NCI-H2227 treated with DMSO at 0.1 percent for 48 hours (cell line): ENCODE measurements at regions not wholly inside any gene's neighbourhood (a gene's known extent, or its start where the extent isn't known, plus 50 kb on each side); places are given as distances from the start of the nearest gene placed in this dataset.
"Not testable (repeated sequence)": the region's sequence is repeated elsewhere in the genome, so short reads cannot be mapped to it uniquely, and the experiment has no call there.

Source experiments
- DNase-seq: peaks from one replicate; lab custom pipeline; 2025; lab: John Stamatoyannopoulos, UW

GRCh38 chr7:65510187-65510538, 136.5 kb downstream of the ZNF92 start:
- not testable (repeated sequence) for DNase-seq

- not testable (repeated sequence) for DNase-seq
Measured at GRCh38 chr7:65519751-65520150, 146.1 kb downstream of the ZNF92 start.

GRCh38 chr7:65545465-65546161, 172.0 kb downstream of the ZNF92 start:
- not testable (repeated sequence) for DNase-seq

- not testable (repeated sequence) for DNase-seq
Measured at GRCh38 chr7:65549589-65550443, 176.2 kb downstream of the ZNF92 start.

GRCh38 chr7:65550444-65550809, 176.8 kb downstream of the ZNF92 start:
- DNase-seq: not testable (repeated sequence)

- not testable (repeated sequence) for DNase-seq
Measured at GRCh38 chr7:65551042-65551441, 177.4 kb downstream of the ZNF92 start.

- not testable (repeated sequence) for DNase-seq
Measured at GRCh38 chr7:65554553-65555476, 181.2 kb downstream of the ZNF92 start.

GRCh38 chr7:65558584-65558983, 184.9 kb downstream of the ZNF92 start:
- not testable (repeated sequence) for DNase-seq

GRCh38 chr7:65561786-65562372, 188.2 kb downstream of the ZNF92 start:
- DNase-seq: not testable (repeated sequence)

- DNase-seq: not testable (repeated sequence)
Measured at GRCh38 chr7:65562522-65562921, 188.9 kb downstream of the ZNF92 start.

- not testable (repeated sequence) for DNase-seq
Measured at GRCh38 chr7:65563333-65563732, 189.7 kb downstream of the ZNF92 start.

GRCh38 chr7:65568226-65568625, 194.6 kb downstream of the ZNF92 start:
- not testable (repeated sequence) for DNase-seq

GRCh38 chr7:65570990-65571389, 197.3 kb downstream of the ZNF92 start:
- DNase-seq: not testable (repeated sequence)

- not testable (repeated sequence) for DNase-seq
Measured at GRCh38 chr7:65572581-65572980, 198.9 kb downstream of the ZNF92 start.

- not testable (repeated sequence) for DNase-seq
Measured at GRCh38 chr7:65576370-65576769, 202.7 kb downstream of the ZNF92 start.

- not testable (repeated sequence) for DNase-seq
Measured at GRCh38 chr7:65582518-65583119, 209.0 kb downstream of the ZNF92 start.

- not testable (repeated sequence) for DNase-seq
Measured at GRCh38 chr7:65602495-65602894, 228.8 kb downstream of the ZNF92 start.

GRCh38 chr7:65609131-65609530, 235.5 kb downstream of the ZNF92 start:
- DNase-seq: no peak

GRCh38 chr7:65613644-65614289, 240.1 kb downstream of the ZNF92 start:
- not testable (repeated sequence) for DNase-seq

GRCh38 chr7:65616111-65616510, 242.5 kb downstream of the ZNF92 start:
- DNase-seq: not testable (repeated sequence)

GRCh38 chr7:65620216-65620615, 246.6 kb downstream of the ZNF92 start:
- not testable (repeated sequence) for DNase-seq
